ENCODE measurements at regions not wholly inside any gene's neighbourhood (a gene's known extent, or its start where the extent isn't known, plus 50 kb on each side); places are given as distances from the start of the nearest gene placed in this dataset.
"Not testable (repeated sequence)": the region's sequence is repeated elsewhere in the genome, so short reads cannot be mapped to it uniquely, and the experiment has no call there.

DNA sequence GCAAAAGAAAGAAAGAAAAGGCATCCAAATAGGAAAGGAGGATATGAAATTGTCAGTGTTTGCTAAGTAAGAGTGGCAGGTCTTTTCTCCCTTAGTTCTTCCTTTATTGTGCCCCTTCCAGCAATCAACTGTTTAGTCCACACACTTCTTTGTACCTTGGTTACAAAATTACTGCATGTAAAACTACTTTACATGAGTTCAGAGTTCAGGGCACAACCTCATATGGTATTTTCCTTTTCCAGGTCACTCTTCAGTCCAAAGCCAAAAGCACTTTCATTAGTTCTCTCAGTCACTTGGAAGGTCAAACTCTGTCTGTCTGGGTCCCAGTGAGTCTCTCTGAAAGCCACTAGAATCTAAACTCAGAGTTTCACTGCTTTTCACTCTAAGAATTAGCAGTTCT, 122.5 kb upstream of the SRD5A2 start:
- no peaks in the 10 kb centered on the region for H3K36me3 ChIP-seq
- H3K27me3 ChIP-seq, result no peaks in the 10 kb centered on the region
- no peaks in the 10 kb centered on the region for H3K9me3 ChIP-seq
- no peak overlapping the region for H3K4me3 ChIP-seq (ENCODE audit: low read depth, low read length)
- TF ChIP-seq, protein P1, sequence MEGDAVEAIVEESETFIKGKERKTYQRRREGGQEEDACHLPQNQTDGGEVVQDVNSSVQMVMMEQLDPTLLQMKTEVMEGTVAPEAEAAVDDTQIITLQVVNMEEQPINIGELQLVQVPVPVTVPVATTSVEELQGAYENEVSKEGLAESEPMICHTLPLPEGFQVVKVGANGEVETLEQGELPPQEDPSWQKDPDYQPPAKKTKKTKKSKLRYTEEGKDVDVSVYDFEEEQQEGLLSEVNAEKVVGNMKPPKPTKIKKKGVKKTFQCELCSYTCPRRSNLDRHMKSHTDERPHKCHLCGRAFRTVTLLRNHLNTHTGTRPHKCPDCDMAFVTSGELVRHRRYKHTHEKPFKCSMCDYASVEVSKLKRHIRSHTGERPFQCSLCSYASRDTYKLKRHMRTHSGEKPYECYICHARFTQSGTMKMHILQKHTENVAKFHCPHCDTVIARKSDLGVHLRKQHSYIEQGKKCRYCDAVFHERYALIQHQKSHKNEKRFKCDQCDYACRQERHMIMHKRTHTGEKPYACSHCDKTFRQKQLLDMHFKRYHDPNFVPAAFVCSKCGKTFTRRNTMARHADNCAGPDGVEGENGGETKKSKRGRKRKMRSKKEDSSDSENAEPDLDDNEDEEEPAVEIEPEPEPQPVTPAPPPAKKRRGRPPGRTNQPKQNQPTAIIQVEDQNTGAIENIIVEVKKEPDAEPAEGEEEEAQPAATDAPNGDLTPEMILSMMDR (IDR thresholded peaks at IDR 0.05; ENCODE audit: low read depth, low read length), result no peak
- DNase-seq, result no peak
- no peaks in the 10 kb centered on the region for H3K4me1 ChIP-seq

- peaks cover 6% of the 10 kb centered on the region for H3K9me3 ChIP-seq
- H3K4me1 ChIP-seq, result no peaks in the 10 kb centered on the region
- no peaks in the 10 kb centered on the region for H3K36me3 ChIP-seq
- TF ChIP-seq, protein P1 (IDR thresholded peaks at IDR 0.05; ENCODE audit: low read depth, low read length), result no peak
- no peaks in the 10 kb centered on the region for H3K27me3 ChIP-seq
- H3K4me3 ChIP-seq (ENCODE audit: low read depth, low read length), result no peak overlapping the region
- DNase-seq, result no peak
Measured at GRCh38 chr2:31698722-31699121, 118.0 kb upstream of the SRD5A2 start.

- Histone ChIP-seq H3K4me3 (ENCODE audit: low read depth, low read length) (no peak overlapping the region), H3K9me3 (peaks cover 10% of the 10 kb centered on the region), H3K36me3 (no peaks in the 10 kb centered on the region), H3K27me3 (no peaks in the 10 kb centered on the region), H3K4me1 (no peaks in the 10 kb centered on the region)
- TF ChIP-seq, protein P1 (IDR thresholded peaks at IDR 0.05; ENCODE audit: low read depth, low read length), result no peak
- DNase-seq, result no peak
Measured at GRCh38 chr2:31696068-31696467, 115.3 kb upstream of the SRD5A2 start.

DNA sequence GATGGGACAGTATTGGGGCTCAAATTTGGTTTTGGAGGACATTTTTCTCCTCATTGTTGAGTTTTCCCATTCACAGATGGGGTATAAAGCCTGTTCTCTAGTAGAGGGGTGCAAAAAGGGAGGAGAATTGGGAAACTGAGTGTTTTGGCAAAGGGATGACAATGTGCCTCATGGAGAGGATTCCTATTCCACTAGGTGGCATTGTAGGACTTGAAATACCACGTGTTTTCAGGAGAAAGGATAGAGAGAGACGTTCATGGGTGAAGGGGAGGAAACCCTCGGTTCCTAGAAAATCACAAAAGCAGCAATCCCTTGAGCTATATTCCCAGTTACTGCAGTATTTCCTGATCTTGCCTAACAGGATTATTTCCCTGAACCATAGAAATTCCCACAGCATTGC, 113.7 kb upstream of the SRD5A2 start:
- no peak overlapping the region for H3K4me3 ChIP-seq (ENCODE audit: low read depth, low read length)
- no peaks in the 10 kb centered on the region for H3K4me1 ChIP-seq
- peaks cover 10% of the 10 kb centered on the region for H3K9me3 ChIP-seq
- no peaks in the 10 kb centered on the region for H3K27me3 ChIP-seq
- TF ChIP-seq, protein P1 (IDR thresholded peaks at IDR 0.05; ENCODE audit: low read depth, low read length), result peak; percentile 61
- no peak for DNase-seq
- no peaks in the 10 kb centered on the region for H3K36me3 ChIP-seq

GRCh38 chr2:31693882-31694281, 113.1 kb upstream of the SRD5A2 start:
- no peak overlapping the region for H3K4me3 ChIP-seq (ENCODE audit: low read depth, low read length)
- H3K9me3 ChIP-seq, result peaks cover 14% of the 10 kb centered on the region

GRCh38 chr2:31688282-31688681, 107.5 kb upstream of the SRD5A2 start:
- DNase-seq, result no peak
- TF ChIP-seq, protein P1 (IDR thresholded peaks at IDR 0.05; ENCODE audit: low read depth, low read length), result peak; percentile 68
- Histone ChIP-seq H3K27me3 (no peaks in the 10 kb centered on the region), H3K36me3 (no peaks in the 10 kb centered on the region), H3K9me3 (peaks cover 4% of the 10 kb centered on the region; the same call in 1 of the 2 replicates), H3K4me1 (no peaks in the 10 kb centered on the region), H3K4me3 (ENCODE audit: low read depth, low read length) (no peak overlapping the region)

More at GRCh38 chr2:31693882-31694281, 113.1 kb upstream of the SRD5A2 start:
- H3K27me3 ChIP-seq, result no peaks in the 10 kb centered on the region
- no peaks in the 10 kb centered on the region for H3K36me3 ChIP-seq
- no peaks in the 10 kb centered on the region for H3K4me1 ChIP-seq
- DNase-seq, result no peak
- TF ChIP-seq, protein P1 (IDR thresholded peaks at IDR 0.05; ENCODE audit: low read depth, low read length), result no peak

DNA sequence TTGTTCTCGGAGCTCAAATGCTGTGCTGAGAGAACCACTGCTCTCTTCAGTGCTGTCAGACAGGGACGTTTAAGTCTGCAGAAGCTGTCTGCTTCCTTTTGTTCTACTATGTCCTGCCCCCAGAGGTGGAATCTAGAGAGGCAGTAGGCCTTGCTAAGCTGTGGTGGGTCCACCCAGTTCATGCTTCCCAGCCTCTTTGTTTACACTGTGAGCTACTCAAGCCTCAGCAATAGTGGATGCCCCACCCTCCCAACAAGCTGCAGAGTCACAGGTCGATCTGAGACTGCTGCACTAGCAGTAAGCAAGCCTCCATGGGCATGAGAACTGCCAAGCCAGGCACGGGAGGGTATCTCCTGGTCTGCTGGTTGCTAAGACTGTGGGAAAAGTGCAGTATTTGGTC, 102.8 kb upstream of the SRD5A2 start:
- not testable (repeated sequence) for H3K36me3 ChIP-seq; H3K4me1 ChIP-seq; H3K4me3 ChIP-seq (ENCODE audit: low read depth, low read length); H3K27me3 ChIP-seq; DNase-seq; H3K9me3 ChIP-seq
